Transverse colon (tissue), 4 donors: ENCODE measurements at regions not wholly inside any gene's neighbourhood (a gene's known extent, or its start where the extent isn't known, plus 50 kb on each side); places are given as distances from the start of the nearest gene placed in this dataset.

Experiments used
- POLR2A ChIP-seq: fragments of 450-650 bp; IDR thresholded peaks from one replicate; pipeline ENCODE4 v1.6.1; 2016; ENCODE audit warnings: antibody characterized with exemption, mild to moderate bottlenecking, moderate library complexity
- POLR2AphosphoS5 ChIP-seq, 3 donors: sonication (generic); formaldehyde crosslinking; IDR thresholded peaks; one replicate each; pipeline ENCODE4 v1.6.1; 2016; ENCODE audit warnings: antibody characterized with exemption in 3 of 3
- TF ChIP-seq, protein P1 (sequence below), 5 experiments: fragments of 200-600 bp in 3 of 5; fragments of 450-650 bp in 2 of 5; sonication (generic) in 3 of 5; IDR thresholded peaks; 1 replicate in 2 of 5; 2 replicates in 3 of 5; pipeline ENCODE4 v1.5.1; 2016 to 2017; ENCODE audit warnings: antibody characterized with exemption in 5 of 5, inconsistent platforms in 3 of 5, mild to moderate bottlenecking in 2 of 5, moderate library complexity in 1 of 5

DNA sequence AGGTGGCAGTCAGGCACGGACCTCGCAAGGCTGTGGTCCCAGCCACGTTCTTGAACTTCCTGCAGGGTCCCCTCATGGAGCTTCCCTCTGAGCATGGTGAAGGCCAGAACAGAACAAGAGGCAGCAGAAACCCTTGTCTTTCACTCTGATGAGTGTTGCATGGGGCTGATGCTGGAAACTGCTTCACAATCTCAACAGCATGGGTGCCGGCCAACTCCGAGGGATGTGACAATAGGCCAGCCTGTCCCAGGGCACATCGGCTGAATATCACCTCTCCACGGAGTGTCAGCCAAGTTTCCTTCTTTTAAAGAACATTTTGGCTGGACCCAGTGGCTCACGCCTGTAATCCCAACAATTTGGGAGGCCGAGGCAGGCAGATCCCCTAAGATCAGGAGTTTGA, 173.9 kb downstream of the FOXO1 start:
- TF ChIP-seq POLR2A (no peak), POLR2AphosphoS5 (IDR thresholded peaks at IDR 0.05) (no peak)
- TF ChIP-seq, protein P1, sequence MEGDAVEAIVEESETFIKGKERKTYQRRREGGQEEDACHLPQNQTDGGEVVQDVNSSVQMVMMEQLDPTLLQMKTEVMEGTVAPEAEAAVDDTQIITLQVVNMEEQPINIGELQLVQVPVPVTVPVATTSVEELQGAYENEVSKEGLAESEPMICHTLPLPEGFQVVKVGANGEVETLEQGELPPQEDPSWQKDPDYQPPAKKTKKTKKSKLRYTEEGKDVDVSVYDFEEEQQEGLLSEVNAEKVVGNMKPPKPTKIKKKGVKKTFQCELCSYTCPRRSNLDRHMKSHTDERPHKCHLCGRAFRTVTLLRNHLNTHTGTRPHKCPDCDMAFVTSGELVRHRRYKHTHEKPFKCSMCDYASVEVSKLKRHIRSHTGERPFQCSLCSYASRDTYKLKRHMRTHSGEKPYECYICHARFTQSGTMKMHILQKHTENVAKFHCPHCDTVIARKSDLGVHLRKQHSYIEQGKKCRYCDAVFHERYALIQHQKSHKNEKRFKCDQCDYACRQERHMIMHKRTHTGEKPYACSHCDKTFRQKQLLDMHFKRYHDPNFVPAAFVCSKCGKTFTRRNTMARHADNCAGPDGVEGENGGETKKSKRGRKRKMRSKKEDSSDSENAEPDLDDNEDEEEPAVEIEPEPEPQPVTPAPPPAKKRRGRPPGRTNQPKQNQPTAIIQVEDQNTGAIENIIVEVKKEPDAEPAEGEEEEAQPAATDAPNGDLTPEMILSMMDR (IDR thresholded peaks at IDR 0.05) = no peak
